ENCODE measurements at regions not wholly inside any gene's neighbourhood (a gene's known extent, or its start where the extent isn't known, plus 50 kb on each side); places are given as distances from the start of the nearest gene placed in this dataset.

- TF ChIP-seq, protein P1, sequence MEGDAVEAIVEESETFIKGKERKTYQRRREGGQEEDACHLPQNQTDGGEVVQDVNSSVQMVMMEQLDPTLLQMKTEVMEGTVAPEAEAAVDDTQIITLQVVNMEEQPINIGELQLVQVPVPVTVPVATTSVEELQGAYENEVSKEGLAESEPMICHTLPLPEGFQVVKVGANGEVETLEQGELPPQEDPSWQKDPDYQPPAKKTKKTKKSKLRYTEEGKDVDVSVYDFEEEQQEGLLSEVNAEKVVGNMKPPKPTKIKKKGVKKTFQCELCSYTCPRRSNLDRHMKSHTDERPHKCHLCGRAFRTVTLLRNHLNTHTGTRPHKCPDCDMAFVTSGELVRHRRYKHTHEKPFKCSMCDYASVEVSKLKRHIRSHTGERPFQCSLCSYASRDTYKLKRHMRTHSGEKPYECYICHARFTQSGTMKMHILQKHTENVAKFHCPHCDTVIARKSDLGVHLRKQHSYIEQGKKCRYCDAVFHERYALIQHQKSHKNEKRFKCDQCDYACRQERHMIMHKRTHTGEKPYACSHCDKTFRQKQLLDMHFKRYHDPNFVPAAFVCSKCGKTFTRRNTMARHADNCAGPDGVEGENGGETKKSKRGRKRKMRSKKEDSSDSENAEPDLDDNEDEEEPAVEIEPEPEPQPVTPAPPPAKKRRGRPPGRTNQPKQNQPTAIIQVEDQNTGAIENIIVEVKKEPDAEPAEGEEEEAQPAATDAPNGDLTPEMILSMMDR (conservative IDR thresholded peaks at IDR 0.05; ENCODE audit: low read depth, low read length), result no peak
- TF ChIP-seq EZH2 (IDR thresholded peaks at IDR 0.05; ENCODE audit: borderline replicate concordance, low read depth, low read length, poor library complexity, severe bottlenecking), result no peak
Measured at GRCh38 chr13:111992911-111993310, 74.0 kb upstream of the SOX1 start.

All from A673 (cell line).